Activated CD8-positive, alpha-beta memory T cell treated with anti-CD3 and anti-CD28 coated beads, Interleukin-2, amount 10 ng/mL, durations not matched to agents 7 days and 5 days (primary cell): ENCODE measurements at regions not wholly inside any gene's neighbourhood (a gene's known extent, or its start where the extent isn't known, plus 50 kb on each side); places are given as distances from the start of the nearest gene placed in this dataset.
"Not testable (repeated sequence)": the region's sequence is repeated elsewhere in the genome, so short reads cannot be mapped to it uniquely, and the experiment has no call there.

ENCODE experiments used
- ATAC-seq: fragments of 150-1000 bp; cut with Tn5 transposase; one replicate; pipeline ENCODE4 v1.10.0; 2021; ENCODE audit warnings: moderate library complexity
- CTCF ChIA-PET: fragments of 350-600 bp; sonication (Branson Sonifier 250); formaldehyde crosslinking; loops from one replicate; lab custom pipeline; 2021; ENCODE audit warnings: antibody characterized with exemption; lab: Charles Lee
- DNase-seq: peaks from one replicate; pipeline ENCODE4 v3.0.0-alpha.2; 2020
- H3K27ac Mint-ChIP-seq: one replicate; pipeline ENCODE4 v1.8.0; 2021; ENCODE audit warnings: mild to moderate bottlenecking, mixed read lengths
- H3K27me3 Mint-ChIP-seq: one replicate; pipeline ENCODE4 v1.8.0; 2021; ENCODE audit warnings: mixed read lengths
- H3K36me3 Mint-ChIP-seq: one replicate; pipeline ENCODE4 v1.8.0; 2021; ENCODE audit warnings: mild to moderate bottlenecking, mixed read lengths
- H3K4me1 Mint-ChIP-seq: one replicate; pipeline ENCODE4 v1.8.0; 2021; ENCODE audit warnings: mixed read lengths
- H3K4me3 Mint-ChIP-seq: one replicate; pipeline ENCODE4 v1.8.0; 2021; ENCODE audit warnings: mild to moderate bottlenecking, moderate library complexity, mixed read lengths
- H3K9me3 Mint-ChIP-seq: one replicate; pipeline ENCODE4 v1.8.0; 2022; ENCODE audit warnings: low read depth, mixed read lengths

DNA sequence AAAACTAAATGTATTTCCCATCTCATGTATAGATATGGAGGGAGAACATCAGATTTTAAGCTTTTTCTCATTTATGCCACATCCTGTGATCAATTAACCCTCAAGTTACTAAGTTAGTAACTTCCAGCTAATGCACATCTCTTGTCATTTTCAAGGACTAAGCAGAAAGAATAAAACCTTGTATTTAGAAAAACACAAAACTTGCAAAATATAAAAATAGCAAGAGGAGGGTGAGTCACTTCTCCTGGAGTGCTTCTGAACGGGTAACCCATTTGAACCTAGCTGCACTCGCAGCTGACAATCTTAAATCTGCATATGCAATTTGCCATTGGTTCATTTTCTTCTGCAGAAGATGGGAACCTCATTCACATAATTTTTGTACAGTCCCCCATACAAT, 500.5 kb downstream of the SETD4 start:
- no peaks in the 10 kb centered on the region for H3K36me3 Mint-ChIP-seq
- ATAC-seq: no peak
- CTCF ChIA-PET: no interaction called here
- H3K4me1 Mint-ChIP-seq: no peaks in the 10 kb centered on the region
- H3K27me3 Mint-ChIP-seq: peaks cover 50% of the 10 kb centered on the region
- H3K4me3 Mint-ChIP-seq: no peak overlapping the region
- H3K9me3 Mint-ChIP-seq: no peaks in the 10 kb centered on the region
- no peak overlapping the region for H3K27ac Mint-ChIP-seq
- no peak for DNase-seq

DNA sequence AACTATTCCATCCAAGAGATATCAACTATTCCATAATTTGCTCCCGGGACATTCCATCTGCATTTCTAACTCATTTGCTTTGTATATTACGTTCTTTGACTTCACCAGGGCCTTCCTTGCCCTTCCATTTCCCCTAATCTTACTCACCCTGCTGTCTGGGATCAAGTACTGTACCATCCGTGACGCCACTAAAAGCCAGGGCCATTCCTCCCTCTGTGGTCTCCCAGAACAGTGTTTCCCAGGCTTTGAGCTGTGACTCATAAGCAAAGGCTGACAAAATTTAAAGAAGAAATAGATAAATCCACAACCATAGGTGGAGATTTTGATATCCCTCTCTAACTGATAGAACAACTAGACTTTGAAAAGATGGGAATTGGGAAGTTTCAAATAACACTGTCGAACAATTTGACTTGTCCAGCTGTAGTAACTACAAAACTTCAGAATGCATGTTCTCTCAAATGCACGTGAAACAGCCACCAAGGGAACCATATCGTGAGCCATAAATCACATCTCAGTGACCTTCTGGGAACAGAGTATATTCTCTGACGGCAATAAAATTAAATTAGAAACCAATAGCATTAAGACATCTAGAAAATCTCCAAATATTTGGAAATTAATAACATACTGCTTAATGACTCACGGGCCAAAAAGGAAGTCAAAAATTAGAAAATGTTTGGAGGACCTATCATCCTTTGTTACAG, 501.0 kb downstream of the SETD4 start:
- Mint-ChIP-seq H3K27ac (no peak overlapping the region), H3K36me3 (no peaks in the 10 kb centered on the region), H3K9me3 (no peaks in the 10 kb centered on the region), H3K27me3 (peaks cover 51% of the 10 kb centered on the region), H3K4me3 (no peak overlapping the region), H3K4me1 (no peaks in the 10 kb centered on the region)
- CTCF ChIA-PET: no interaction called here
- ATAC-seq: no peak
- DNase-seq: no peak

DNA sequence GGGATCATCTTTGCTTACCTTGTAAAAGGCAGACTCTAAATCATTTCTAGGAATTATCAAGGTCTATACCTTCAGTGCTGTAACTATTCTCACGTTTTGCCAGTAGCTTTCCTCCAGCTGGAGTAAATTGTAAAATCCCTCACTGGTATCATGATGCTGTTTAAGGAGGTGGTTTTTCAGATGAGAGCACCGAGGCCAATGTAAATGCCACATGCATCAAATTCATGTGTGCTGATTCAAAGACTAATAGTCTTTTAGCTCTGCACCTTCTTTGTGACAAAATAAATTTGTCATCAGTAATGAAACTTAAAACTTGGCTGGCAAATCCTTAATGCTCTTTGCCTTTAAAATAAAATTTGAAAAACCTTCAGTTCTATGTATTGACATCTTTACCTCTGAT, 503.8 kb downstream of the SETD4 start:
- CTCF ChIA-PET: no interaction called here

GRCh38 chr21:35552483-35552882, 503.4 kb upstream of the RUNX1 start:
- ATAC-seq, H3K27ac Mint-ChIP-seq, H3K4me1 Mint-ChIP-seq, H3K36me3 Mint-ChIP-seq, H3K9me3 Mint-ChIP-seq, DNase-seq, CTCF ChIA-PET, H3K4me3 Mint-ChIP-seq: not testable (repeated sequence)
- peaks cover 33% of the 10 kb centered on the region for H3K27me3 Mint-ChIP-seq

More for the DNA sequence above, 503.8 kb downstream of the SETD4 start:
- no peak for ATAC-seq
- Mint-ChIP-seq H3K4me1 (no peaks in the 10 kb centered on the region), H3K4me3 (no peak overlapping the region), H3K9me3 (no peaks in the 10 kb centered on the region), H3K27ac (no peak overlapping the region), H3K27me3 (peaks cover 44% of the 10 kb centered on the region), H3K36me3 (no peaks in the 10 kb centered on the region)
- no peak for DNase-seq

GRCh38 chr21:35548904-35549615, 500.0 kb upstream of the RUNX1 start:
- Mint-ChIP-seq H3K9me3 (no peaks in the 10 kb centered on the region), H3K36me3 (no peaks in the 10 kb centered on the region), H3K4me1 (no peaks in the 10 kb centered on the region), H3K27me3 (peaks cover 32% of the 10 kb centered on the region), H3K4me3 (no peak overlapping the region), H3K27ac (no peak overlapping the region)
- DNase-seq: no peak
- CTCF ChIA-PET: no interaction called here
- ATAC-seq: no peak

DNA sequence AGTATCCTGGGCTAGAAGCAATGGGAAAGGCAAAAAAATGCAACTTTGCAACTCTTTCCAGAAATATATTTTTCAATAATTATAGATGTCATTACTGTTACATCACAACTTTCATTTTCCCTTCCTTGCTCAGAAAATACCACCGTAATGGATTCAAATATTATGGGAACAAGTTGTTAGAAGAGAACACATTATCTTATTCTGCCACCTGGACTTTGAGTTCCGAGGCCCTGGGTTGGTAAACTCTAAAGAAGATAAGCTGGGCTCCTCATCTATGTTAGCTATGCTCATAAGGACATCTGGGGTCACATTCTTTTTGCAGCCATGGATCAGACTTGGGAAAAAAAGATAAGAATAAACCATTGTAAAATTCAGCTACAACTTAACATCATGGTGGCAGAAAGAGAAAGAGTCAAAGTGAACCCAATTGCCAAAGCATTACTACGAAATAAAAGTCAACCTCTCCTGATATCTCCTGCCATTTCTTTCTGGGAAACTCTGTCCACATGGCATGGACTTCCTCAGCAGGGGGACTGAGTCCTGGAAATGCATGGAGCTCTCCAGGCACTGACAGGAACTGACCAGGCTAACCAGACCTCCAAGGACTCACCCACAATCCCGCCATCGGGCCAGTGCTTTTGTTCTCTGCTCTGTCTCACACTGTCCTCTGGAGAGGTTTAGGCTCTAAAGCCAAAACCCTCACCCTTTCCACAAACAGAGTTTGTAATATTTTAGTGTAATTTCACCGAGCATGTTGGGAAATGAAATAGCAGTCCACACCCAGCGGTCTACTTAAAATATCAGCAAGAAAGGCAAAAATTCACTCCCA, 499.1 kb upstream of the RUNX1 start:
- no peak overlapping the region for H3K4me3 Mint-ChIP-seq
- CTCF ChIA-PET: no interaction called here

DNA sequence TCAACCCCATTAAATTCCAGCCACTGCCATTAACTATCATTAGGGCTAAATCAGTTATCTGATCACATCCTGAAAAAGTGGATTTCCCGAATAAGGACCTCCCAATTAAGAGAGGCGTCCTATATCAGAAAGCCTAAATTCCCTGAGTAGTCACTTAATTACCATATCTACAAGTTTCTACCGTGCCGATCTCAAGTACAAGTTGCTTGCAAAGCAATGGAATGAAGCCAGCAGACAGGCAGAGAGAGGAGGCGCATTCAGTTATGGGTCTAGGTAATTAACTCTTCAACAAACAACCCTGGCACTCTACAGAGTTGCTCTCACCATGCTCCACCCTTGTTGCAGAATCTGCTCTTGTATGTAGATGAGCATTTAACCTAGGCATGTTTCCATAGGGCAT, 494.6 kb upstream of the RUNX1 start:
- Mint-ChIP-seq H3K9me3 (no peaks in the 10 kb centered on the region), H3K27ac (no peak overlapping the region), H3K4me3 (no peak overlapping the region), H3K36me3 (peaks cover 2% of the 10 kb centered on the region), H3K27me3 (peaks cover 33% of the 10 kb centered on the region), H3K4me1 (no peaks in the 10 kb centered on the region)
- CTCF ChIA-PET: no interaction called here
- ATAC-seq (no peak), DNase-seq (no peak)

More for the DNA sequence above, 499.1 kb upstream of the RUNX1 start:
- Mint-ChIP-seq H3K9me3 (no peaks in the 10 kb centered on the region), H3K27ac (no peak overlapping the region), H3K27me3 (peaks cover 35% of the 10 kb centered on the region), H3K4me1 (no peaks in the 10 kb centered on the region), H3K36me3 (no peaks in the 10 kb centered on the region)
- ATAC-seq (no peak), DNase-seq (no peak)

DNA sequence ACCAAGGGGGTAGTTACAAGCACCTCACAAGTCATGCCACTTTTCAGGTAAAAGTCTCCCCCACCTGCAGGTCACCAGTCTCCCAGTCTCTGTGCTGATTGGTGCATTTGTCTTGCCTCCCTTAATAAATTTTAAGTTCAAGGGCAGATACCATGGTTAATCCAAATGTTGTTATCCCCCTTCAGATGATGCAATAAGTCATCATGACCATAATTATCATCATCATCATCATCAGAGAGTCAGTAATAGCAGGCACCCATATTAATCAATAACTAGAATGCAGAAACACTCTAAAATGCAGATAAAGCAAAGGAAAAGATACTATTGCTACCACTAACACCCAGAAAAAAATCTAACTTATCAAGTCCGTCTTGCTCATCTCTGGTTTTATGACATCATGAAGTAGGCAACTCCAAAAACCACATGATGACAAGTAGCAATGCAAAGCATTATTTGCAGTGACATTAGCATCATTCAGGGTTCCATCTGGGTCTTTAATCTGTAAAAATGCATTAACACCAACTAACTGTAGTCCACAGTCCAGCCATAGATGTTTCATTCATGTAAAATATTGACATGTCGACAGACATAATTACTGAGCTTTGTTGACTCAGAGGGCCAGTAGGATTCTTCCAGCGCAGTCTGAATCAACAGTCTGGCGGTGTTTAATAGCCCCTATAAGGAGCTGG, 492.0 kb upstream of the RUNX1 start:
- no peak overlapping the region for H3K4me3 Mint-ChIP-seq
- ATAC-seq (no peak), DNase-seq (no peak)
- H3K27me3 Mint-ChIP-seq: peaks cover 21% of the 10 kb centered on the region
- no peaks in the 10 kb centered on the region for H3K4me1 Mint-ChIP-seq
- no peak overlapping the region for H3K27ac Mint-ChIP-seq
- peaks cover 2% of the 10 kb centered on the region for H3K36me3 Mint-ChIP-seq
- CTCF ChIA-PET: no interaction called here
- peaks cover 3% of the 10 kb centered on the region for H3K9me3 Mint-ChIP-seq

DNA sequence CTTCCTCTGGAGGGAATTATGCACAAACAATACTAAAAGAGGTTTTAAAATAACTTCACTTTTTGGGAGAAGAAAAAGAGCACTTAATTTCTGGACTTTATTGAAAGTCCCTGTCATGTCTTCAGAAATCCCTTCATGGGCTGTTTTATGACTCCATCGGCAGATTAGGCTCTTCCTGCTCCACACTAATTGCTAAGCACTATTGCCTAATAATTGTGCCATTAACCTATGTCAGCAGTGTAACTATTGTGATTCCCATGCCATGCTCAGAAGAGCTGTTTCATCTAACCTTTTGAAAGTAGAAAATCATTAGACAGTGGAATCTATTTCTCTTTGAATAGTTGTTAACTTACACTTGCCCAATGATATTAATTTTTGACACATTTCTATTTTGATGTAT, 489.3 kb upstream of the RUNX1 start:
- no peak for DNase-seq
- no peak for ATAC-seq
- Mint-ChIP-seq H3K4me1 (no peaks in the 10 kb centered on the region), H3K9me3 (peaks cover 12% of the 10 kb centered on the region), H3K36me3 (peaks cover 6% of the 10 kb centered on the region), H3K4me3 (no peak overlapping the region), H3K27ac (no peak overlapping the region), H3K27me3 (peaks cover 3% of the 10 kb centered on the region)
- CTCF ChIA-PET: no interaction called here

DNA sequence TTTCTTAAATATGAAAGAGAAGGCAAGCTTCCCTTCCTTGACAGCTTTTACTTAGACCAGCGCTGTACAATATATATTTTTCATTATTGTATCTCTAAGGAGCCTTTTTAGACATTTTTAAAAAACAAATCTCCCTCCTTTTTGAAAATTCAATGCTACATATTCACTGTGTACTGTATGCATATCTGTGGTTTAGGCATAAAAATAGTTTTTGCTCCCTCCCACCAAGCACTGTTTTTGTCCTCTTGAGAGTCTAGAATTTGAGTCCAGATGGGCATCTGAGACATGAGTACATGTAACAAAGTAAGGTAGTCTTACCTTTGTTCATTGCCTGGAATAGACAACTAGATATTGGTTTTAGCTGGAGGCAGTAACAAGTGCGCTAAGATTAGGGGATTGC, 488.5 kb upstream of the RUNX1 start:
- Mint-ChIP-seq H3K4me3 (no peak overlapping the region), H3K4me1 (no peaks in the 10 kb centered on the region), H3K27me3 (no peaks in the 10 kb centered on the region), H3K36me3 (peaks cover 6% of the 10 kb centered on the region), H3K9me3 (peaks cover 12% of the 10 kb centered on the region), H3K27ac (no peak overlapping the region)
- CTCF ChIA-PET: no interaction called here
- ATAC-seq: no peak
- DNase-seq: no peak

DNA sequence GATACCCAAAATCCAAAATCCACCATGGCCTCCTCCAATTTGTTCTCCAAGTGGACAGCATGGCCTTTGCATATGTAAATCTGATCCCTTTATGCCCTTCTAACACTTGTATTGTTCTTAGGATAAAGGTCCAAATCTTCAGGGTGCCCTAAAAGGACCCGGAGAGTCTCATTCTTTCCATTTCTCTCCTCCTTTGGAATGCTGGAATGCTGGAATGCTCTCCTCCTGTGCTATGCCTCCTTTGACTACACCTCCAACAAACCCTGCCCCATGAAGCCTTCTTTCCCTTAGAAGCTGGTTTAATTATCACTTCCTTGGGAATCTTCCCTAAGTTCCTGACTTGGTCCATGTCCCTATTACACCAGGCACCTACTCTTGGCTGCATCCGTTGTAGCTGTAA, 484.8 kb upstream of the RUNX1 start:
- ATAC-seq (no peak), DNase-seq (no peak)
- Mint-ChIP-seq H3K9me3 (peaks cover 12% of the 10 kb centered on the region), H3K4me3 (no peak overlapping the region), H3K27me3 (no peaks in the 10 kb centered on the region), H3K27ac (no peak overlapping the region), H3K36me3 (peaks cover 4% of the 10 kb centered on the region), H3K4me1 (peaks cover 9% of the 10 kb centered on the region)
- CTCF ChIA-PET: no interaction called here

- Mint-ChIP-seq H3K27me3 (no peaks in the 10 kb centered on the region), H3K9me3 (peaks cover 5% of the 10 kb centered on the region)
- no peak for DNase-seq
These were observed 481.7 kb upstream of the RUNX1 start for GRCh38 chr21:35530766-35531165.

DNA sequence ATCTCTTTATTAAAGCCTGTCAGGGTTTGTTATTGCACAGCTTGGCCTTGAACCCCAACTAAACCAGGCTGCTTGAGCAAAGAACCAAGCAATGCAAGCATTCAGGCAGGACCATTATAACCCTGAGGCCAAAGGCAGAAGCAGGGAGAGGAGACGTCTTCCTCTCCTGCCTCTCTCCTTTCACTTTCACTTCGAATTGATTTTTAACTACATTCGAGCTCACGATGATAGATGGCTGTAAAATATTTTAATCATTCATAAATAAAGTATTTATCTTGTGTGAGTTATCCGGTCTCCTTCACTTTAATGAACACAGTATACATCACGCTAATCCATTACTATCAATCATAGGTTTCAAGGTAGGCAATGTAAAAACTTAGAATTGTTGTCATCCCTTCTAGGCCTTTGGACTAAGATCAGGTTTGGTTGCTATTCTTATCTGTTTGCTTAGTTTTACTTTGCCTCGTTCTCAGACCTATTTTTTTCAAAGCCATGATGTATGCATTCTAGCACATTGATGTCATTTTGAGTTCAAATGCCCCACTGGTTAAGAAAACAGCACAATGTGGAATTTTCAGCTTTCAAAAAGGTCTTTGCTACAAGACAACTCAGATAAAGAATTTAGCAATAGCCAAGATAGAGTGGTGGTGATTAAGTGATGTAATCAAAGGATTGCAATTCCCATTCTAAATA, 480.2 kb upstream of the RUNX1 start:
- H3K27ac Mint-ChIP-seq: peak overlapping the region; percentile 89

More at GRCh38 chr21:35530766-35531165, 481.7 kb upstream of the RUNX1 start:
- Mint-ChIP-seq H3K27ac (no peak overlapping the region), H3K4me1 (peaks cover 27% of the 10 kb centered on the region), H3K36me3 (peaks cover 2% of the 10 kb centered on the region), H3K4me3 (no peak overlapping the region)
- ATAC-seq: no peak
- CTCF ChIA-PET: no interaction called here

More for the DNA sequence above, 480.2 kb upstream of the RUNX1 start:
- no peaks in the 10 kb centered on the region for H3K27me3 Mint-ChIP-seq
- peak; percentile 45 for DNase-seq
- H3K36me3 Mint-ChIP-seq: no peaks in the 10 kb centered on the region
- CTCF ChIA-PET: no interaction called here
- peak; percentile 72 for ATAC-seq
- peaks cover 37% of the 10 kb centered on the region for H3K4me1 Mint-ChIP-seq
- no peaks in the 10 kb centered on the region for H3K9me3 Mint-ChIP-seq
- peak overlapping the region; percentile 77 for H3K4me3 Mint-ChIP-seq
